ENCODE measurements at regions not wholly inside any gene's neighbourhood (a gene's known extent, or its start where the extent isn't known, plus 50 kb on each side); places are given as distances from the start of the nearest gene placed in this dataset.
A peak's percentile ranks its signal among the peaks of the same experiment; 100 is the strongest.

GRCh38 chr5:7957329-7957728 is 88.4 kb downstream of the MTRR start:
- Histone ChIP-seq H3K9ac (replicated peaks in 1 of 4; ENCODE audit: extremely low read depth in 1 of 4, low read depth in 3 of 4, low read length in 3 of 4) (no peak overlapping the region), H4K8ac (ENCODE audit: extremely low read depth, insufficient read depth, low read length) (no peak overlapping the region), H2AK5ac (ENCODE audit: low read depth, low read length) (no peak overlapping the region), H2BK5ac (ENCODE audit: low read depth, low read length) (no peak overlapping the region), H4K91ac (replicated peaks; ENCODE audit: insufficient read length, low read length) (no peak overlapping the region), H3K14ac (ENCODE audit: insufficient read length) (no peak overlapping the region), H3K23me2 (ENCODE audit: low read depth, low read length) (no peaks in the 10 kb centered on the region; the same call in 1 of the 2 replicates), H4K5ac (ENCODE audit: insufficient read length, low read depth, low read length) (no peak overlapping the region), H2BK15ac (ENCODE audit: low read length) (no peak overlapping the region), H3K36me3 (ENCODE audit: control insufficient read depth in 2 of 4, insufficient read depth in 4 of 4, low read length in 3 of 4) (no peaks in the 10 kb centered on the region), H3K4me1 (replicated peaks in 1 of 4; ENCODE audit: control insufficient read depth in 3 of 4, insufficient read depth in 4 of 4, low read length in 3 of 4) (no peaks in the 10 kb centered on the region), H3K27ac (ENCODE audit: low read depth, low read length) (no peak overlapping the region), H3K23ac (ENCODE audit: insufficient read length) (no peak overlapping the region), H2BK12ac (ENCODE audit: low read depth, low read length) (no peak overlapping the region), H2AFZ (ENCODE audit: low read length) (no peak overlapping the region), H2BK120ac (replicated peaks; ENCODE audit: low read depth, low read length) (no peak overlapping the region), H3K18ac (ENCODE audit: extremely low read depth, low read length) (no peak overlapping the region), H3K56ac (replicated peaks; ENCODE audit: insufficient read length, low read depth, low read length) (peak overlapping the region; percentile 72), H3K79me2 (ENCODE audit: control insufficient read depth in 1 of 2, insufficient read depth in 2 of 2, low read length in 2 of 2) (no peaks in the 10 kb centered on the region), H3K27me3 (replicated peaks in 1 of 4; ENCODE audit: control insufficient read depth in 3 of 4, extremely low read depth in 1 of 4, insufficient read depth in 3 of 4, low read length in 3 of 4) (no peaks in the 10 kb centered on the region), H3K9me3 (ENCODE audit: insufficient read depth in 2 of 2, low read depth in 1 of 2, low read length in 1 of 2) (no peaks in the 10 kb centered on the region), H3K4me3 (ENCODE audit: extremely low read depth in 1 of 4, insufficient read depth in 2 of 4, low read depth in 3 of 4, low read length in 4 of 4) (no peak overlapping the region), H4K20me1 (replicated peaks in 1 of 2; ENCODE audit: control insufficient read depth in 1 of 2, insufficient read depth in 2 of 2, low read length in 2 of 2) (no peaks in the 10 kb centered on the region), H3K79me1 (ENCODE audit: low read depth, low read length) (no peaks in the 10 kb centered on the region), H3K4ac (replicated peaks; ENCODE audit: insufficient read length, low read depth, low read length) (no peak overlapping the region), H2BK20ac (ENCODE audit: low read length) (no peak overlapping the region), H3K4me2 (ENCODE audit: insufficient read depth in 1 of 2, low read depth in 2 of 2, low read length in 2 of 2) (no peak overlapping the region)
- 82% methylated on average over 4 of the region's 4 CpGs; no CpG with 5 or more reads in 1 of the 2 experiments for WGBS, 2 experiments (ENCODE audit: extremely low coverage in 1 of 2, insufficient coverage in 1 of 2, insufficient read length in 1 of 2, insufficient replicate concordance in 2 of 2, low coverage in 1 of 2, low lambda C conversion rate in 2 of 2, missing lambda C conversion rate in 1 of 2)
- FAIRE-seq: no peak
- DNase-seq (ENCODE audit: low read depth in 1 of 2, low spot score in 2 of 2): no peak
- CTCF ChIA-PET (ENCODE audit: partially characterized antibody): interaction anchor here (0.6 to 0.7 kb wide), 2 partner anchors 950 to 1137 kb away, joined by 3 read pairs; no protein-coding TSS in a partner anchor
- POLR2A ChIA-PET (ENCODE audit: partially characterized antibody): no interaction called here
- TF ChIP-seq JUN (IDR thresholded peaks at IDR 0.05; ENCODE audit: low read depth, low read length) (no peak), BACH1 (IDR thresholded peaks at IDR 0.05; ENCODE audit: low read length) (no peak), CHD1 (IDR thresholded peaks at IDR 0.05; ENCODE audit: low read depth, low read length) (no peak), POU5F1 (IDR thresholded peaks at IDR 0.05; ENCODE audit: low read depth, low read length) (no peak), RXRA (IDR thresholded peaks at IDR 0.05; ENCODE audit: insufficient read depth, low read depth, low read length) (no peak), JUND (IDR thresholded peaks at IDR 0.05; ENCODE audit: low read length) (no peak), E2F6 (IDR thresholded peaks at IDR 0.05) (no peak), CTCF (IDR thresholded peaks at IDR 0.05; ENCODE audit: control extremely low read depth in 1 of 3, insufficient read depth in 1 of 3, low read depth in 1 of 3, low read length in 3 of 3) (no peak), SAP30 (IDR thresholded peaks at IDR 0.05; ENCODE audit: insufficient read depth, insufficient replicate concordance, low read length) (no peak), EZH2 (IDR thresholded peaks at IDR 0.05; ENCODE audit: low read depth, low read length, severe bottlenecking) (no peak), TBP (IDR thresholded peaks at IDR 0.05; ENCODE audit: low read depth, low read length) (no peak)
- TF ChIP-seq, protein P1, sequence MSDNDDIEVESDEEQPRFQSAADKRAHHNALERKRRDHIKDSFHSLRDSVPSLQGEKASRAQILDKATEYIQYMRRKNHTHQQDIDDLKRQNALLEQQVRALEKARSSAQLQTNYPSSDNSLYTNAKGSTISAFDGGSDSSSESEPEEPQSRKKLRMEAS (IDR thresholded peaks at IDR 0.05): no peak

All from H1 (cell line).